HG03460 (cell line): ENCODE measurements at regions not wholly inside any gene's neighbourhood (a gene's known extent, or its start where the extent isn't known, plus 50 kb on each side); places are given as distances from the start of the nearest gene placed in this dataset.

ENCODE experiments used
- ATAC-seq: cut with Tn5 transposase; IDR thresholded peaks from one replicate; pipeline ENCODE4 v1.9.1; 2021; ENCODE audit not compliant: unreplicated experiment

- ATAC-seq, result no peak
These were observed 1800.2 kb downstream of the MAT2B start for GRCh38 chr5:165305596-165305995.

GRCh38 chr5:165309446-165309845 lies 1804.0 kb downstream of the MAT2B start:
- ATAC-seq, result no peak

DNA sequence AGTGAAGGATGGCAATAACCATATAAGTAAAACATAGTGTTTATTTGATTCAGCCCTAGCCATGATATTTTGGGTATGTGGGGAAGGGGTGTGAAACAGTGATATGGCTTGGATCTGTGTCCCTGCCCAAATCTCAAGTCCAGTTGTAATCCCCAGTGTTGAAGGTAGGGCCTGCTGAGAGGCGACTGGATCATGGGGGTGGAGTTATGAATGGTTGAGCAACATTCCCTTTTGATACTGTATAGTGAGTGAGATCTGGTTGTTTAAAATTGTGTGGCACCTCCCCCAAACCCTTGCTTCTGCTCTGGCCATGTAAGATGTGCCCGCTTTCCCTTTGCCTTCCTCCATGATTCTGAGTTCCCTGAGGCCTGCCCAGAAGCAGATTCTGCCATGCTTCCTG lies 1804.6 kb downstream of the MAT2B start:
- no peak for ATAC-seq

- ATAC-seq, result no peak
These were observed 1816.5 kb downstream of the MAT2B start for GRCh38 chr5:165321912-165322311.

DNA sequence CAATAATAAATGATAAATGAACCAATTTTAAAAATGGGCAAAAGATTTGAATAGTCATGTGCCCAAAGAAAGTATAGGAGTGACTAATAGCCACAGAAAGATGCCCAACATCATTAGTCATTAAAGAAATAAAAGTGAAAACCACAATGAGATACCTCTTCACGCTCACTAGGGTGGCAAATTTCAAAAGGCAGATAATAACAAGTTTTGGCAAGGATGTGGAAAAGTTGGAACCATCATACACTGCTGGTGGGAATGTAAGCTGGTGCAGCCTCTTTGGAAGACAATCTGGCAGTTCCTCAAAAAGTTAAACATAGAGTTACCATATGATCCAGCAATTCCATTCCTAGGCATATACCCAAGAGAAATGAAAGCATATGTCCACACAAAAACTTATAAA lies 1819.8 kb downstream of the MAT2B start:
- no peak for ATAC-seq

GRCh38 chr5:165327631-165328030 lies 1822.2 kb downstream of the MAT2B start:
- no peak for ATAC-seq

DNA sequence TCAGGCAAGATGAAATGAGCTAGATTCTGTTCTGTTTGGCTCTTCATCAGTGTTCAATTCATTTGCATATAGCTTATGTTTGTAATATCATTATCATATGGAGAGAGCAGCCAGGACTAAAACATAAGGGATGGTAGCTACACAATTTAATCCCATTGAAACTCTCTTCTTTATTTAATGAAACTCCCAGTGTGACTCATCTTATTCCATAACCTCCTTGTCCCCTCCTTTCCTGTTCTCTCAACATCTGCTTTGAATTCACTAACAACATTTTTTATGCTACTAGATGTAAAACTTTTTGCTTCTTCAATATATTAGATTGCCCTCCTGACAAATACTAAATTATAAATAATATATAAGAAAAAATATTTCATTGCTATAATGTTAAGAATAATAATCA lies 1823.4 kb downstream of the MAT2B start:
- no peak for ATAC-seq

DNA sequence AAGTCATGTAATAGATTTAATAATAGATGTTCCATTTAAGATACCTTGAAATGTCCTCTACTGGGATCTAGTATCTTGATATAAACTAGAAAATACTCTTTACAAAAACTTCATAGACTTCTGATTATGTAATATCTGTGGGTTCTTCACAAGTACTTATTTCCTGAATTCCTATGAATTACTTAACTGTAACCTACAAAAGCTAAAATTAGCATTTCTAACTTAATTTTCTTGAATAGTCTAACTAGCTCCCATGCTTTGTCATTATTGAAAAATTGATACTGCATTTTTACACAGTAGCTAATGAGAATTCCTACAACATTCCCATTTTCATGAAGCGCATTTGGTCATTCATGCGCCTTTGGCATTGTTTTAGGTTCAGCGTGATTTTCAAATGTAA lies 1828.2 kb downstream of the MAT2B start:
- ATAC-seq, result no peak

DNA sequence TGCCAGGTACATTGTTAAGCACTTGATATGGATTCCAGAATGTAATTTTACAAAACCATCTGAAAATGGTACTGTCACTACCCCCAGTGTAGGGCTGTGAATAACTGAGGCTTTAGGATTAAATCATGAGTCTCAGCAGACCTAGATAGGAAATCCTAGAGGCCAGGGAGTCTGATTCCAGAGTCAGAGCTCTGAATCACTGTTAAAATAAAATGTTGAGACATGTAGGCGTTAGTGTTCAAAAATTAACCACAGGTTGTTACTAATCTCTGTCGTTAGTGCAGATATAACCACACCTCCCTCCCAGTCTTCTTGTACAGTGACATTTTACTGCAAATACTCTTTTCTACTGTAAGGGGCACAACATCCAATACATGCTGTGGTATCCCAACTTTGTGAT lies 1828.8 kb downstream of the MAT2B start:
- no peak for ATAC-seq

GRCh38 chr5:165349735-165350134 lies 1844.3 kb downstream of the MAT2B start:
- no peak for ATAC-seq

GRCh38 chr5:165351342-165351741 lies 1845.9 kb downstream of the MAT2B start:
- no peak for ATAC-seq

DNA sequence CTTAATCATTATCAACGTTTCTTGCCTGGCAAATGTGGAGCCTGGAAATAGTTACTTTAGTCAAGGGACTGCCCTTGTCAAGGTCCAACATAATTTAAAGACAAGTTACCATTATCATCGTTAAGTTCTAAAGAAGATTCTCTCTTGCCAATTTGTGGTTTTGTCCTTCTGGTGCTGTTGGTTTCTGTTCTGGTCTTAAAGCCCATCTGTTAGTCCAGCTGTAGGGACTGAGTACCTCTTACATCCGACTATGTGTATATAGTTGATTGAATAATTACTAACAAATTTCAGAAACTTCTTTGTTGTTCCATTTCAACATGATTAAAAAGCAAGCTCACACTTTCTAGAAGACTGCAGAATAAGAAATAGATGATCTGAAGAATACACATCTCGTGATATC lies 1854.9 kb downstream of the MAT2B start:
- ATAC-seq, result no peak

- no peak for ATAC-seq
These were observed 1855.5 kb downstream of the MAT2B start for GRCh38 chr5:165360784-165361542.

DNA sequence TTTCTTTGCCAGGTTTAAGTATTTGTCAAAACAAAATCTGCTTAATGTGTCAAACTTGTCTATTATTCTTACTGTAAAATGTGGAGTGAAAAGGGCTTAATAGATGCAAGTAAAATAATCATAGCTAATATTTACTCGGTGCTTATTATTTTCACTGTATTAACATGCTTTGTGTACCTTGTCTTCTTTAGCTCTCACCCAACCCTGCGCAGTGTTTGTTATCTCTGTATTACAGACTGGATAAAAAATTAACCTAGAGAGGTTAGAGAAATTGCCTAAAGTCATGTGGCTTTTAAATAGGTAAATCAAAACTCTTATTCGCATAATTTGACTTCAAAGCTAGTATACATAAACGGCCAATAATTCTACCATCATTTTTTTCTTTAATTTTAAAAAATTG lies 1864.8 kb downstream of the MAT2B start:
- ATAC-seq, result no peak

- ATAC-seq, result no peak
These were observed 1865.4 kb downstream of the MAT2B start for GRCh38 chr5:165370794-165371193.

DNA sequence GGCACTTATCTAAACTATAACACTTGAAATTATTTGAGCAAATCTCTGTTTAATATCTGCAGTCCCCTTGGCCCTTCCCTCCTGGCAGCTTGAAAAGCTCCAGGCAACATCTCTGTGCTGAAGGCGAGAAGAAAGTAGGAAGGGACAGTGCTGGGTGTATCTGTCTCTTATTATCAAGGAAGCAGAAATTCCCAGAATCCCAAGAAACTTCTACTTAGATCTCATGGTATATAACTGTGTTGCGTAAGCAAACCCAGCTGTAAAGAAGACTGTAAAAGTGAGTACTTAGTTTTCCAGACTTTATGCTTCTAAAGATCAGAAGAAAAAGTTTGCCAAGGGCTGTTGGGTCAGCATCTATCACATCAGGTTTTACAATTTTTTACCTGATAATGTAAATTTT lies 1869.8 kb downstream of the MAT2B start:
- ATAC-seq, result no peak

GRCh38 chr5:165393839-165394238 lies 1888.4 kb downstream of the MAT2B start:
- no peak for ATAC-seq

DNA sequence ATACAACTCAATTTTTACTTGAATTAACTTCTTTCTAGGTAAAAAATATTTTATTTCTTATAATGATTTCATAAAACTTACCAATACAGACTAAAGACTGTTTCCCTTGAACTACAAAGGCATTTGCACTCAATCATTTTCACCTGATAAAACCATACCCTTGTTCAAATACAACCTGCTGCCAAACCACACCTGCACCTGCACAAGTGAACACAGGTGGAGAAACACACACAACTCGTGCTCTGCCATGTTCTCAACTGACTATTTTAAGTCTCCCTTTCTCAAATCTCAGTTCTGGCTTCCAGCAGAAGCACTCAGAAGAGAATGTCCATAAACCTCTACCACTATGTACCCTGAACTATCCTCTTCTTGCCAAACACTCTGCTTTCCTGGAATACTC lies 1892.1 kb downstream of the MAT2B start:
- ATAC-seq, result no peak

- ATAC-seq, result no peak
These were observed 1894.7 kb downstream of the MAT2B start for GRCh38 chr5:165400086-165400485.

GRCh38 chr5:165404917-165405316 lies 1899.5 kb downstream of the MAT2B start:
- ATAC-seq, result no peak

DNA sequence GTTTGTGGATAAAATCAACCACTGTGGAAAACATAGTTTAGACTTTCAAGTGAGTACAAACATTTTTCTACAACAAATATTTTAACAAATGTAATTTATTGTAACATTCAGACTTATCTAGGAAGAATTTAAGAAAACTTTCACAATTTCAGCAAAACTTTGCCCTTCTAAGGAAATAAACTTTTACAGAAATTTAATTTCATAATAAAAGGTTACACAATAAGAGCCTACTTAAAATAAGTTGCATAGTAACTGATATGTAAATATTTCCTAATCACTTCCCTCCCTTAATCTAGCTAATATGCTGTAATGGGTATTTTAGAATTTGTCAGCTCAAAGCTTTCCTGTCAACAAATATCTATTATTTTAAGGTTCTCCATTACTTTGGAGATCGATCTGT lies 1899.9 kb downstream of the MAT2B start:
- ATAC-seq, result no peak

- ATAC-seq, result no peak
These were observed 1901.9 kb downstream of the MAT2B start for GRCh38 chr5:165407352-165407751.

DNA sequence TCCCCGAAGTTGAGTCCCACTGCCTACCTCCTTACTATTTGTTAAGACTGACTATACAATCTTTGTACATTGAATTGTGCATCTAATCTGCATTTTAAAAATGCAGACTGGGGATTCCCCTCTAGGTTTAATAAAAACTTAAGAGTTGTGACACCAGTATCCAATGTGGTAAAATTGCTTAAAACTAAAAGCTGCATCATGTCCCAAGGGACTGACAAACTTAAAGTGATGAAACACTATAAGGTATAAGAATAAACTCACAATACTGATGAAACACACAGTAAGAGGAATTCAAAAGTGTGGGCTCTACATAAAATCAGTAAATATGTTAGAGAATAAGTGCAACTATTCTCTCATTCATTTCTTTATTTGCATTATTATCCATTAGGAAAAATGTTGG lies 1905.1 kb downstream of the MAT2B start:
- ATAC-seq, result no peak
